Esophagus muscularis mucosa (tissue), 4 donors: ENCODE measurements at regions not wholly inside any gene's neighbourhood (a gene's known extent, or its start where the extent isn't known, plus 50 kb on each side); places are given as distances from the start of the nearest gene placed in this dataset.

ENCODE experiments used
- DNase-seq: peaks from one replicate; pipeline ENCODE4 v3.0.0-alpha.2; 2017; ENCODE audit errors: extremely low spot score
- H3K27ac ChIP-seq, 4 donors: fragments of 200-600 bp; sonication (generic); replicated peaks in 1 of 4; 1 replicate in 3 of 4; 2 replicates in 1 of 4; pipeline ENCODE4 v1.5.1; 2016 to 2019; ENCODE audit warnings: mild to moderate bottlenecking in 1 of 4
- H3K27me3 ChIP-seq, 4 donors: fragments of 200-600 bp; sonication (generic); one replicate each; pipeline versions ENCODE4 v1.5.1 to v1.6.0; 2016 to 2019
- H3K36me3 ChIP-seq, 4 donors: fragments of 200-600 bp; sonication (generic); one replicate each; pipeline ENCODE4 v1.5.1; 2016 to 2019
- H3K4me1 ChIP-seq, 4 donors: fragments of 200-600 bp; sonication (generic); one replicate each; pipeline ENCODE4 v1.5.1; 2016 to 2019
- H3K4me3 ChIP-seq, 4 donors: fragments of 200-600 bp; sonication (generic); 1 replicate in 2 of 4; 2 replicates in 2 of 4; pipeline ENCODE4 v1.5.1; 2016 to 2019; ENCODE audit warnings: mild to moderate bottlenecking in 4 of 4, moderate library complexity in 1 of 4
- H3K9me3 ChIP-seq, 4 donors: fragments of 200-600 bp; sonication (generic); 1 replicate in 3 of 4; 2 replicates in 1 of 4; pipeline ENCODE4 v1.5.1; 2016 to 2019
- EP300 ChIP-seq: sonication (generic); formaldehyde crosslinking; IDR thresholded peaks from one replicate; pipeline ENCODE4 v1.6.1; 2017; ENCODE audit warnings: antibody characterized with exemption
- POLR2A ChIP-seq: fragments of 450-650 bp; IDR thresholded peaks from one replicate; pipeline ENCODE4 v1.6.1; 2017; ENCODE audit warnings: antibody characterized with exemption, moderate library complexity, mild to moderate bottlenecking, low read depth
- POLR2AphosphoS5 ChIP-seq, 2 donors: sonication (generic); formaldehyde crosslinking; IDR thresholded peaks; one replicate each; pipeline ENCODE4 v1.6.1; 2017; ENCODE audit warnings: antibody characterized with exemption in 2 of 2
- WGBS: methylation state at CpG from one replicate; pipeline ENCODE4 v1.1.5; 2018; 5-methylcytosine and 5-hydroxymethylcytosine counted together
- intact Hi-C: fragments of 100-400 bp; cut with DNase I; formaldehyde crosslinking; loops from one replicate; pipeline ENCODE4 v1.15.1; 2023
- TF ChIP-seq, protein P1 (sequence below), 3 experiments: fragments of 200-600 bp in 2 of 3; fragments of 450-650 bp in 1 of 3; sonication (generic) in 2 of 3; IDR thresholded peaks; one replicate each; pipeline ENCODE4 v1.5.1; 2017 to 2019; ENCODE audit warnings: antibody characterized with exemption in 3 of 3, mild to moderate bottlenecking in 2 of 3, moderate library complexity in 1 of 3

DNA sequence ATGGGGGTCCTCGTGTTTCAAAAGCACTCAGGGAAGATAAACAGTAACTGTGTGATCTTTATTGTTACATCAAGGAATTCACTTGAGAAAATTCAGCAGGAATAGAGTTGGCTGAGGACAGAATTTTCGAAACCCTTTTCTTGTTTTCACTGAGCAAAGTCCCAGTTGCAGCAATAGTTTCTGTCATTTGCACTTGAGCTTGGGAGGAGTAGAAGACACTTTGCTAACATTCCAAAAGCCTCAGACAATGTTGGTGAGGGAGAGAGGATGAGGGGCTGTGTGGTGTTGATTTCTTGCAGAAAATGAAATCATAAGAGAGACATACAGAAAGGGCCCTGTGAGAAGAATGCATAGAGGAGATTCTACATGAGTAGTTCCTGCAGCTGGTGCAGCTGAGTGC, 151.9 kb upstream of the DIPK2B start:
- Histone ChIP-seq H3K4me3 (no peak overlapping the region), H3K36me3 (no peaks in the 10 kb centered on the region), H3K9me3 (peaks cover 0 to 14% (median 0%) of the 10 kb centered on the region in 4 donors), H3K4me1 (peaks cover 0 to 29% (median 14%) of the 10 kb centered on the region in 4 donors), H3K27ac (no peak overlapping the region), H3K27me3 (no peaks in the 10 kb centered on the region)
- DNase-seq = no peak
- WGBS = 59% methylated on average over 2 of the region's 2 CpGs
- no peak for TF ChIP-seq EP300
- TF ChIP-seq POLR2A = no peak
- TF ChIP-seq POLR2AphosphoS5 (IDR thresholded peaks at IDR 0.05) = no peak
- TF ChIP-seq, protein P1, sequence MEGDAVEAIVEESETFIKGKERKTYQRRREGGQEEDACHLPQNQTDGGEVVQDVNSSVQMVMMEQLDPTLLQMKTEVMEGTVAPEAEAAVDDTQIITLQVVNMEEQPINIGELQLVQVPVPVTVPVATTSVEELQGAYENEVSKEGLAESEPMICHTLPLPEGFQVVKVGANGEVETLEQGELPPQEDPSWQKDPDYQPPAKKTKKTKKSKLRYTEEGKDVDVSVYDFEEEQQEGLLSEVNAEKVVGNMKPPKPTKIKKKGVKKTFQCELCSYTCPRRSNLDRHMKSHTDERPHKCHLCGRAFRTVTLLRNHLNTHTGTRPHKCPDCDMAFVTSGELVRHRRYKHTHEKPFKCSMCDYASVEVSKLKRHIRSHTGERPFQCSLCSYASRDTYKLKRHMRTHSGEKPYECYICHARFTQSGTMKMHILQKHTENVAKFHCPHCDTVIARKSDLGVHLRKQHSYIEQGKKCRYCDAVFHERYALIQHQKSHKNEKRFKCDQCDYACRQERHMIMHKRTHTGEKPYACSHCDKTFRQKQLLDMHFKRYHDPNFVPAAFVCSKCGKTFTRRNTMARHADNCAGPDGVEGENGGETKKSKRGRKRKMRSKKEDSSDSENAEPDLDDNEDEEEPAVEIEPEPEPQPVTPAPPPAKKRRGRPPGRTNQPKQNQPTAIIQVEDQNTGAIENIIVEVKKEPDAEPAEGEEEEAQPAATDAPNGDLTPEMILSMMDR (IDR thresholded peaks at IDR 0.05) = no peak
- intact Hi-C loops = no loop called here

DNA sequence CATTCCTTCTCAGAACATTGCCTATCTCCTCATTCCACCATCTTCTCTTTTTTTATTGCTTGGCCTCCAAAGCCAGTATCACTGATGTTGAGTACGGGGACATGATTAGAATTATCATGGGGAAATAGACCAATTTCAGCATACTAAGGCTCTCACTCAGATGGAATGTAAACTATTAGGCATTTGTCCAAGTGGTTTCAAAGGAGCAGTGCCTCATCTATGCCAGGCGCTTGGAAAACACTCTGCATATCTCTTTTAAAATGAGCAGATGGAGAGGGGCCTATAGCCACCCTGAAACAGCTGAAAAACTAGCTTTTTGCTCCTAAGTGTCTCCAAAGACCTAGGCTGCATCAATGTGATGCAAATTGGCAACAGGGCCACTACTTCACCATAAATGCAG, 150.8 kb upstream of the DIPK2B start:
- intact Hi-C loops = no loop called here
- H3K4me1 ChIP-seq = peaks cover 0 to 30% (median 14%) of the 10 kb centered on the region in 4 donors
- TF ChIP-seq, protein P1 (IDR thresholded peaks at IDR 0.05) = no peak
- TF ChIP-seq POLR2AphosphoS5 (IDR thresholded peaks at IDR 0.05) = no peak
- TF ChIP-seq POLR2A = no peak
- TF ChIP-seq EP300 = no peak
- no peaks in the 10 kb centered on the region for H3K36me3 ChIP-seq
- DNase-seq = no peak
- no peak overlapping the region for H3K4me3 ChIP-seq
- peak overlapping the region in 2 of 4 donors; percentile 23 to 58 for H3K27ac ChIP-seq
- peaks cover 0 to 11% (median 0%) of the 10 kb centered on the region in 4 donors for H3K9me3 ChIP-seq
- 65% methylated on average over 2 of the region's 2 CpGs for WGBS
- no peaks in the 10 kb centered on the region for H3K27me3 ChIP-seq

DNA sequence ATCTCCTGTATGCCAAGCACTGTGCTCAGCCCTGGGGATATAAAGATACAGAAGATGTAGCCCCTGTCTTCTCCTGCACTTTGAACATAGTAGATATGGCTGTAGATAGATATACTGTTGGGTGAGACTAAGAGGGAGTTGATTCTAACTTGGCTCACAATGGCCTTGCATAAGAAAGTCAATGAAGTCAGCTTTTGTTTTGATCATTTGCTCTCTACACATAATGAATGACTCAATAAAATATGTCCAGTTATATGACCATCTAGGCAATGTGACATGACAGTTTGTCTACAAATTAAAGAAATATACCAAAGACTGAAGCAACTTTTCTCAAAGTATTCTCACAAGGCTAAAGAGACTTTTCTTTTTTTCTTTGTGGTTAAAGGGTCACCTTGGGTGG, 147.6 kb upstream of the DIPK2B start:
- H3K4me1 ChIP-seq = peaks cover 0 to 42% (median 20%) of the 10 kb centered on the region in 4 donors
- no peak overlapping the region for H3K4me3 ChIP-seq
- intact Hi-C loops = no loop called here
- H3K9me3 ChIP-seq = peaks cover 0 to 4% (median 0%) of the 10 kb centered on the region in 4 donors
- no peaks in the 10 kb centered on the region for H3K27me3 ChIP-seq
- H3K36me3 ChIP-seq = no peaks in the 10 kb centered on the region
- no peak for DNase-seq
- H3K27ac ChIP-seq = peak overlapping the region in 3 of 4 donors; percentile 14 to 28 (median 28)
- TF ChIP-seq, protein P1 (IDR thresholded peaks at IDR 0.05) = no peak
- no peak for TF ChIP-seq POLR2AphosphoS5 (IDR thresholded peaks at IDR 0.05)
- TF ChIP-seq POLR2A = no peak
- TF ChIP-seq EP300 = no peak

DNA sequence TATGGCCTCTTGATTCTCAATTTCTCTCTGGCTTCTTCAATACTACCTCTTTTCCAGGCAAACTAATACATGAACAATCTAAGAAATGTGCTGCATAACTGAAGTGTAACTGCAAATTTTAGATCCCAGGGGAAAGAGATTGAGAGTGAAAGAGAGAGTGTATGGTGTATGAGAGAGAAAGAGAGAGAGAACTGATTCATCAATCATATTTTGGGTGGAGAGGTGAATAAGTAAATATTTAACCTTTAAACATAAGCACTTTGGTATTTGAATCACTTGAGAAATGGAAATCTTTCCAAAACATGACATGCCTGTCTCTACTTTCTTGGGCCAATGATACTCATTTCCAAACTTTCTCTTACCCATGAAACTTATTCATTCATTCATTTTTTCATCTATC, 147.2 kb upstream of the DIPK2B start:
- H3K4me1 ChIP-seq = peaks cover 0 to 41% (median 20%) of the 10 kb centered on the region in 4 donors
- peak overlapping the region; percentile 14 to 47 (median 34) for H3K27ac ChIP-seq
- no peaks in the 10 kb centered on the region for H3K27me3 ChIP-seq
- no peaks in the 10 kb centered on the region for H3K36me3 ChIP-seq
- TF ChIP-seq POLR2AphosphoS5 (IDR thresholded peaks at IDR 0.05) = no peak
- TF ChIP-seq, protein P1 (IDR thresholded peaks at IDR 0.05) = no peak
- TF ChIP-seq EP300 = no peak
- TF ChIP-seq POLR2A = no peak
- intact Hi-C loops = no loop called here
- no peak overlapping the region for H3K4me3 ChIP-seq
- H3K9me3 ChIP-seq = peaks cover 0 to 4% (median 0%) of the 10 kb centered on the region in 4 donors
- no peak for DNase-seq

DNA sequence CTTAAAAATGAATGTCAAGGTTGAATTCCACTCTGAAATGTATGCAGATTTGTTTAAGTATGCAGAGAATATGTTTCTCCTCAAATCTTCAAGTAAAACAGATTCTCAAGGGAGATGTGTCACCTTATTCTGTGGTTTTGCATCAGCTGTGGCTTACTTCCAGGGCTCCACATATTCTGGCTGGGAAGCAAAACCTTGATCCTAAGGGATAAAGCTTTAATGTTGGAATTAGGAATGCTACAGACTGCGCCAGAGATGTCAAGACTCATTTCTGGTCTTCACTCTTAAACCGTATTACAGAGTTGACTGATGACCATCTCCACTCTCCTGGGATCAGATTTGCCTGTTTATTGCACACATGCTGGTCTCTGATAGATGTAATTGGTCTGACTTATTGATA, 143.9 kb upstream of the DIPK2B start:
- intact Hi-C loops = no loop called here
- 69% methylated on average over 2 of the region's 2 CpGs for WGBS
- DNase-seq = no peak
- TF ChIP-seq POLR2AphosphoS5 (IDR thresholded peaks at IDR 0.05) = no peak
- TF ChIP-seq POLR2A = no peak
- no peak for TF ChIP-seq EP300
- TF ChIP-seq, protein P1 (IDR thresholded peaks at IDR 0.05) = no peak
- no peak overlapping the region for H3K27ac ChIP-seq
- no peaks in the 10 kb centered on the region for H3K36me3 ChIP-seq
- no peaks in the 10 kb centered on the region for H3K9me3 ChIP-seq
- H3K27me3 ChIP-seq = no peaks in the 10 kb centered on the region
- peaks cover 0 to 22% (median 11%) of the 10 kb centered on the region in 4 donors for H3K4me1 ChIP-seq
- no peak overlapping the region for H3K4me3 ChIP-seq
